WTC11 (cell line): ENCODE measurements at regions not wholly inside any gene's neighbourhood (a gene's known extent, or its start where the extent isn't known, plus 50 kb on each side); places are given as distances from the start of the nearest gene placed in this dataset.
"Not testable (repeated sequence)": the region's sequence is repeated elsewhere in the genome, so short reads cannot be mapped to it uniquely, and the experiment has no call there.

Experiments
- ATAC-seq: fragments of 200-7000 bp; cut with Tn5 transposase; 2 replicates; pipeline ENCODE4 v1.10.0; 2021; ENCODE audit warnings: mild to moderate bottlenecking, moderate library complexity
- CTCF ChIA-PET: fragments of 300-600 bp; sonication (Branson Sonifier 250); formaldehyde crosslinking; loops from one replicate; lab custom pipeline; 2021; ENCODE audit warnings: antibody characterized with exemption; lab: Charles Lee
- POLR2A ChIA-PET: fragments of 350-600 bp; sonication (Branson Sonifier 250); formaldehyde crosslinking; loops from one replicate; lab custom pipeline; 2021; ENCODE audit warnings: antibody characterized with exemption; lab: Charles Lee
- DNase-seq: peaks from one replicate; pipeline ENCODE4 v3.0.0; 2021; ENCODE audit warnings: low spot score
- H3K27ac Mint-ChIP-seq: 2 replicates; pipeline ENCODE4 v1.8.0; 2021; ENCODE audit warnings: mixed read lengths
- H3K27me3 Mint-ChIP-seq: 2 replicates; pipeline ENCODE4 v1.8.0; 2021; ENCODE audit warnings: low read depth, mild to moderate bottlenecking, moderate library complexity, mixed read lengths
- H3K36me3 Mint-ChIP-seq: 2 replicates; pipeline ENCODE4 v1.8.0; 2021; ENCODE audit warnings: mixed read lengths
- H3K4me1 Mint-ChIP-seq: 2 replicates; pipeline ENCODE4 v1.8.0; 2022; ENCODE audit warnings: mixed read lengths
- H3K4me3 Mint-ChIP-seq: 2 replicates; pipeline ENCODE4 v1.8.0; 2021; ENCODE audit warnings: mild to moderate bottlenecking, moderate library complexity, mixed read lengths
- H3K9me3 Mint-ChIP-seq: 2 replicates; pipeline ENCODE4 v1.8.0; 2021; ENCODE audit warnings: mixed read lengths
- CDX4 ChIP-seq: fragments of 250-450 bp; sonication (Bioruptor Pico); IDR thresholded peaks from 2 replicates; pipeline ENCODE4 v1.9.0; 2021; ENCODE audit warnings: moderate library complexity, mild to moderate bottlenecking, inconsistent platforms, borderline replicate concordance
- E2F1 ChIP-seq: sonication (generic); formaldehyde crosslinking; IDR thresholded peaks from 2 replicates; pipeline ENCODE4 v1.8.0; 2022; ENCODE audit warnings: mild to moderate bottlenecking, missing genetic modification reagents
- E2F5 ChIP-seq: sonication (generic); formaldehyde crosslinking; IDR thresholded peaks from 2 replicates; pipeline ENCODE4 v1.8.1; 2022; ENCODE audit warnings: mild to moderate bottlenecking, moderate library complexity, missing genetic modification reagents
- ESRRA ChIP-seq: sonication (generic); formaldehyde crosslinking; IDR thresholded peaks from 2 replicates; pipeline ENCODE4 v1.8.1; 2022; ENCODE audit warnings: mild to moderate bottlenecking, missing genetic modification reagents, borderline replicate concordance
- FOXJ3 ChIP-seq: sonication (generic); formaldehyde crosslinking; IDR thresholded peaks from 2 replicates; pipeline ENCODE4 v1.9.0; 2021; ENCODE audit warnings: missing genetic modification reagents, mild to moderate bottlenecking, borderline replicate concordance
- FOXP1 ChIP-seq: sonication (generic); formaldehyde crosslinking; IDR thresholded peaks from 2 replicates; pipeline ENCODE4 v1.8.0; 2022; ENCODE audit warnings: missing genetic modification reagents, mild to moderate bottlenecking, moderate library complexity, borderline replicate concordance
- GTF2I ChIP-seq: fragments of 250-450 bp; sonication (Bioruptor Pico); conservative IDR thresholded peaks from 2 replicates; pipeline ENCODE4 v1.4.0; 2021; ENCODE audit warnings: mild to moderate bottlenecking
- HMGA2 ChIP-seq: fragments of 250-450 bp; sonication (Bioruptor Pico); IDR thresholded peaks from 2 replicates; pipeline ENCODE4 v1.4.0; 2021; ENCODE audit warnings: mild to moderate bottlenecking, moderate library complexity
- MXD4 ChIP-seq: fragments of 250-450 bp; sonication (Bioruptor Pico); IDR thresholded peaks from 2 replicates; pipeline ENCODE4 v1.8.0; 2021; ENCODE audit warnings: mild to moderate bottlenecking, moderate library complexity, borderline replicate concordance
- NFE2L1 ChIP-seq: sonication (generic); formaldehyde crosslinking; IDR thresholded peaks from 2 replicates; pipeline ENCODE4 v1.8.1; 2023; ENCODE audit warnings: missing genetic modification reagents
- SMAD3 ChIP-seq: sonication (generic); formaldehyde crosslinking; IDR thresholded peaks from 2 replicates; pipeline ENCODE4 v1.8.0; 2022; ENCODE audit warnings: missing genetic modification reagents, mild to moderate bottlenecking, borderline replicate concordance
- SOX15 ChIP-seq: fragments of 250-450 bp; sonication (Bioruptor Pico); IDR thresholded peaks from 2 replicates; pipeline ENCODE4 v1.9.0; 2021; ENCODE audit warnings: mild to moderate bottlenecking
- SP1 ChIP-seq: sonication (generic); formaldehyde crosslinking; conservative IDR thresholded peaks from 2 replicates; pipeline ENCODE4 v1.8.1; 2022; ENCODE audit warnings: missing genetic modification reagents
- ZNF219 ChIP-seq: sonication (generic); formaldehyde crosslinking; IDR thresholded peaks from 2 replicates; pipeline ENCODE4 v1.8.0; 2023; ENCODE audit warnings: missing genetic modification reagents, mild to moderate bottlenecking, borderline replicate concordance
- TF ChIP-seq, protein P1 (sequence below): sonication (generic); formaldehyde crosslinking; IDR thresholded peaks from 2 replicates; pipeline ENCODE4 v1.8.0; 2022; ENCODE audit warnings: missing genetic modification reagents
- TF ChIP-seq, protein P2 (sequence below): sonication (generic); formaldehyde crosslinking; IDR thresholded peaks from 2 replicates; pipeline ENCODE4 v1.8.1; 2023; ENCODE audit warnings: mild to moderate bottlenecking, missing genetic modification reagents
- TF ChIP-seq, protein P3 (sequence below): fragments of 250-450 bp; sonication (Bioruptor Pico); IDR thresholded peaks from 2 replicates; pipeline ENCODE4 v1.9.0; 2021; ENCODE audit warnings: mild to moderate bottlenecking, borderline replicate concordance

- ChIA-PET CTCF (no interaction called here), POLR2A (no interaction called here)
- no peak for ATAC-seq
- no peaks in the 10 kb centered on the region; the same call in 1 of the 2 replicates for H3K27me3 Mint-ChIP-seq
- TF ChIP-seq ZNF219 = no peak
- TF ChIP-seq, protein P1, sequence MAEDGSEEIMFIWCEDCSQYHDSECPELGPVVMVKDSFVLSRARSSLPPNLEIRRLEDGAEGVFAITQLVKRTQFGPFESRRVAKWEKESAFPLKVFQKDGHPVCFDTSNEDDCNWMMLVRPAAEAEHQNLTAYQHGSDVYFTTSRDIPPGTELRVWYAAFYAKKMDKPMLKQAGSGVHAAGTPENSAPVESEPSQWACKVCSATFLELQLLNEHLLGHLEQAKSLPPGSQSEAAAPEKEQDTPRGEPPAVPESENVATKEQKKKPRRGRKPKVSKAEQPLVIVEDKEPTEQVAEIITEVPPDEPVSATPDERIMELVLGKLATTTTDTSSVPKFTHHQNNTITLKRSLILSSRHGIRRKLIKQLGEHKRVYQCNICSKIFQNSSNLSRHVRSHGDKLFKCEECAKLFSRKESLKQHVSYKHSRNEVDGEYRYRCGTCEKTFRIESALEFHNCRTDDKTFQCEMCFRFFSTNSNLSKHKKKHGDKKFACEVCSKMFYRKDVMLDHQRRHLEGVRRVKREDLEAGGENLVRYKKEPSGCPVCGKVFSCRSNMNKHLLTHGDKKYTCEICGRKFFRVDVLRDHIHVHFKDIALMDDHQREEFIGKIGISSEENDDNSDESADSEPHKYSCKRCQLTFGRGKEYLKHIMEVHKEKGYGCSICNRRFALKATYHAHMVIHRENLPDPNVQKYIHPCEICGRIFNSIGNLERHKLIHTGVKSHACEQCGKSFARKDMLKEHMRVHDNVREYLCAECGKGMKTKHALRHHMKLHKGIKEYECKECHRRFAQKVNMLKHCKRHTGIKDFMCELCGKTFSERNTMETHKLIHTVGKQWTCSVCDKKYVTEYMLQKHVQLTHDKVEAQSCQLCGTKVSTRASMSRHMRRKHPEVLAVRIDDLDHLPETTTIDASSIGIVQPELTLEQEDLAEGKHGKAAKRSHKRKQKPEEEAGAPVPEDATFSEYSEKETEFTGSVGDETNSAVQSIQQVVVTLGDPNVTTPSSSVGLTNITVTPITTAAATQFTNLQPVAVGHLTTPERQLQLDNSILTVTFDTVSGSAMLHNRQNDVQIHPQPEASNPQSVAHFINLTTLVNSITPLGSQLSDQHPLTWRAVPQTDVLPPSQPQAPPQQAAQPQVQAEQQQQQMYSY (CRISPR knock-in tag) = no peak
- TF ChIP-seq GTF2I = no peak
- TF ChIP-seq, protein P2, sequence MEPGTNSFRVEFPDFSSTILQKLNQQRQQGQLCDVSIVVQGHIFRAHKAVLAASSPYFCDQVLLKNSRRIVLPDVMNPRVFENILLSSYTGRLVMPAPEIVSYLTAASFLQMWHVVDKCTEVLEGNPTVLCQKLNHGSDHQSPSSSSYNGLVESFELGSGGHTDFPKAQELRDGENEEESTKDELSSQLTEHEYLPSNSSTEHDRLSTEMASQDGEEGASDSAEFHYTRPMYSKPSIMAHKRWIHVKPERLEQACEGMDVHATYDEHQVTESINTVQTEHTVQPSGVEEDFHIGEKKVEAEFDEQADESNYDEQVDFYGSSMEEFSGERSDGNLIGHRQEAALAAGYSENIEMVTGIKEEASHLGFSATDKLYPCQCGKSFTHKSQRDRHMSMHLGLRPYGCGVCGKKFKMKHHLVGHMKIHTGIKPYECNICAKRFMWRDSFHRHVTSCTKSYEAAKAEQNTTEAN (CRISPR knock-in tag) = no peak
- no peak for TF ChIP-seq FOXJ3
- no peak for TF ChIP-seq FOXP1 (CRISPR knock-in tag)
- TF ChIP-seq CDX4 = no peak
- TF ChIP-seq NFE2L1 (CRISPR knock-in tag) = no peak
- TF ChIP-seq SP1 (CRISPR knock-in tag) = no peak
- TF ChIP-seq ESRRA (CRISPR knock-in tag) = no peak
- TF ChIP-seq SMAD3 (CRISPR knock-in tag) = no peak
- H3K4me3 Mint-ChIP-seq = no peak overlapping the region
- DNase-seq = no peak
- H3K27ac Mint-ChIP-seq = no peak overlapping the region
- H3K36me3 Mint-ChIP-seq = peaks cover 12% of the 10 kb centered on the region
- H3K4me1 Mint-ChIP-seq = no peaks in the 10 kb centered on the region
- H3K9me3 Mint-ChIP-seq = peaks cover 25% of the 10 kb centered on the region
These were observed 199.2 kb upstream of the HTR1E start for GRCh38 chr6:86738078-86738477.

- POLR2A ChIA-PET = not testable (repeated sequence)
These were observed 205.7 kb upstream of the HTR1E start for GRCh38 chr6:86731631-86732030.

GRCh38 chr6:86730772-86731171 is 206.6 kb upstream of the HTR1E start:
- Mint-ChIP-seq H3K9me3 (peaks cover 45% of the 10 kb centered on the region), H3K36me3 (peaks cover 34% of the 10 kb centered on the region)
- ATAC-seq, DNase-seq, H3K4me3 Mint-ChIP-seq, H3K27me3 Mint-ChIP-seq, POLR2A ChIA-PET, H3K4me1 Mint-ChIP-seq, CTCF ChIA-PET, H3K27ac Mint-ChIP-seq: not testable (repeated sequence)

More at GRCh38 chr6:86731631-86732030, 205.7 kb upstream of the HTR1E start:
- DNase-seq = peak; percentile 13
- H3K27me3 Mint-ChIP-seq, H3K27ac Mint-ChIP-seq, H3K4me1 Mint-ChIP-seq, H3K4me3 Mint-ChIP-seq, CTCF ChIA-PET, ATAC-seq: not testable (repeated sequence)
- Mint-ChIP-seq H3K36me3 (peaks cover 34% of the 10 kb centered on the region), H3K9me3 (peaks cover 42% of the 10 kb centered on the region)

DNA sequence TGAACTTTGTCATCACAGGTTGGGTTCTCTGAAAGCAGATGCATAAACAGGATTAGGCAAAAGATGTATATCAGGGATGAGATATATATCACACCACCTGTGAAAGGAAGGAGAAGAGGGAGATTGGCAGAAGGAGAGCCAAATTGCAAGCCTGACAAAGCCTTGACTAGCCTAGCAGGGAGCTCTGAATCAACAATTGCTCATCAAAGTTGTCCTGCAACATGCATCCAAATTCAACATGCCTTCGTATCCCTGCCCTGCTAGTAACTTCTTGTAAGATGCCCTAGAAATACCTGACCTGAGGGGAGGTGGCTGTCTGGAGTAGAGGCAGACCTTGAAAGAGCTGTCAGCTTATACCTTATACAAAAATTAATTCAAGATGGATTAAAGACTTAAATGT is 207.1 kb upstream of the HTR1E start:
- Mint-ChIP-seq H3K36me3 (peaks cover 34% of the 10 kb centered on the region), H3K27me3 (no peaks in the 10 kb centered on the region; the same call in none of the 2 replicates), H3K27ac (no peak overlapping the region), H3K4me1 (no peaks in the 10 kb centered on the region), H3K9me3 (peaks cover 51% of the 10 kb centered on the region), H3K4me3 (no peak overlapping the region)
- no peak for ATAC-seq
- ChIA-PET POLR2A (no interaction called here), CTCF (no interaction called here)
- no peak for DNase-seq
- no peak for TF ChIP-seq SOX15 (CRISPR knock-in tag)
- no peak for TF ChIP-seq MXD4 (CRISPR knock-in tag)
- no peak for TF ChIP-seq HMGA2 (CRISPR knock-in tag)
- TF ChIP-seq E2F5 = no peak
- TF ChIP-seq ESRRA (CRISPR knock-in tag) = no peak
- TF ChIP-seq E2F1 (CRISPR knock-in tag) = no peak
- TF ChIP-seq, protein P3, sequence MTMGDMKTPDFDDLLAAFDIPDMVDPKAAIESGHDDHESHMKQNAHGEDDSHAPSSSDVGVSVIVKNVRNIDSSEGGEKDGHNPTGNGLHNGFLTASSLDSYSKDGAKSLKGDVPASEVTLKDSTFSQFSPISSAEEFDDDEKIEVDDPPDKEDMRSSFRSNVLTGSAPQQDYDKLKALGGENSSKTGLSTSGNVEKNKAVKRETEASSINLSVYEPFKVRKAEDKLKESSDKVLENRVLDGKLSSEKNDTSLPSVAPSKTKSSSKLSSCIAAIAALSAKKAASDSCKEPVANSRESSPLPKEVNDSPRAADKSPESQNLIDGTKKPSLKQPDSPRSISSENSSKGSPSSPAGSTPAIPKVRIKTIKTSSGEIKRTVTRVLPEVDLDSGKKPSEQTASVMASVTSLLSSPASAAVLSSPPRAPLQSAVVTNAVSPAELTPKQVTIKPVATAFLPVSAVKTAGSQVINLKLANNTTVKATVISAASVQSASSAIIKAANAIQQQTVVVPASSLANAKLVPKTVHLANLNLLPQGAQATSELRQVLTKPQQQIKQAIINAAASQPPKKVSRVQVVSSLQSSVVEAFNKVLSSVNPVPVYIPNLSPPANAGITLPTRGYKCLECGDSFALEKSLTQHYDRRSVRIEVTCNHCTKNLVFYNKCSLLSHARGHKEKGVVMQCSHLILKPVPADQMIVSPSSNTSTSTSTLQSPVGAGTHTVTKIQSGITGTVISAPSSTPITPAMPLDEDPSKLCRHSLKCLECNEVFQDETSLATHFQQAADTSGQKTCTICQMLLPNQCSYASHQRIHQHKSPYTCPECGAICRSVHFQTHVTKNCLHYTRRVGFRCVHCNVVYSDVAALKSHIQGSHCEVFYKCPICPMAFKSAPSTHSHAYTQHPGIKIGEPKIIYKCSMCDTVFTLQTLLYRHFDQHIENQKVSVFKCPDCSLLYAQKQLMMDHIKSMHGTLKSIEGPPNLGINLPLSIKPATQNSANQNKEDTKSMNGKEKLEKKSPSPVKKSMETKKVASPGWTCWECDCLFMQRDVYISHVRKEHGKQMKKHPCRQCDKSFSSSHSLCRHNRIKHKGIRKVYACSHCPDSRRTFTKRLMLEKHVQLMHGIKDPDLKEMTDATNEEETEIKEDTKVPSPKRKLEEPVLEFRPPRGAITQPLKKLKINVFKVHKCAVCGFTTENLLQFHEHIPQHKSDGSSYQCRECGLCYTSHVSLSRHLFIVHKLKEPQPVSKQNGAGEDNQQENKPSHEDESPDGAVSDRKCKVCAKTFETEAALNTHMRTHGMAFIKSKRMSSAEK (CRISPR knock-in tag) = no peak
